SU-DHL-6 (cell line): ENCODE measurements at regions not wholly inside any gene's neighbourhood (a gene's known extent, or its start where the extent isn't known, plus 50 kb on each side); places are given as distances from the start of the nearest gene placed in this dataset.

Source experiments
- EZH2phosphoT487 ChIP-seq: fragments of 200-600 bp; sonication (generic), shearing (Covaris generic); conservative IDR thresholded peaks from 2 replicates; pipeline ENCODE4 v1.6.1; 2018; ENCODE audit warnings: mild to moderate bottlenecking, antibody characterized with exemption, low read length, moderate library complexity, mixed read lengths
- TF ChIP-seq, protein P1 (sequence below): fragments of 200-600 bp; sonication (generic); IDR thresholded peaks from one replicate; pipeline ENCODE4 v1.5.1; 2017; ENCODE audit warnings: antibody characterized with exemption, mild to moderate bottlenecking, low read length, moderate library complexity; ENCODE audit not compliant: insufficient read depth, poor library complexity, severe bottlenecking

GRCh38 chr9:108445431-108446071 lies 410.2 kb downstream of the ACTL7B start:
- TF ChIP-seq, protein P1, sequence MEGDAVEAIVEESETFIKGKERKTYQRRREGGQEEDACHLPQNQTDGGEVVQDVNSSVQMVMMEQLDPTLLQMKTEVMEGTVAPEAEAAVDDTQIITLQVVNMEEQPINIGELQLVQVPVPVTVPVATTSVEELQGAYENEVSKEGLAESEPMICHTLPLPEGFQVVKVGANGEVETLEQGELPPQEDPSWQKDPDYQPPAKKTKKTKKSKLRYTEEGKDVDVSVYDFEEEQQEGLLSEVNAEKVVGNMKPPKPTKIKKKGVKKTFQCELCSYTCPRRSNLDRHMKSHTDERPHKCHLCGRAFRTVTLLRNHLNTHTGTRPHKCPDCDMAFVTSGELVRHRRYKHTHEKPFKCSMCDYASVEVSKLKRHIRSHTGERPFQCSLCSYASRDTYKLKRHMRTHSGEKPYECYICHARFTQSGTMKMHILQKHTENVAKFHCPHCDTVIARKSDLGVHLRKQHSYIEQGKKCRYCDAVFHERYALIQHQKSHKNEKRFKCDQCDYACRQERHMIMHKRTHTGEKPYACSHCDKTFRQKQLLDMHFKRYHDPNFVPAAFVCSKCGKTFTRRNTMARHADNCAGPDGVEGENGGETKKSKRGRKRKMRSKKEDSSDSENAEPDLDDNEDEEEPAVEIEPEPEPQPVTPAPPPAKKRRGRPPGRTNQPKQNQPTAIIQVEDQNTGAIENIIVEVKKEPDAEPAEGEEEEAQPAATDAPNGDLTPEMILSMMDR = no peak
- no peak for TF ChIP-seq EZH2phosphoT487
